Sigmoid colon (tissue), 6 donors: ENCODE measurements at regions not wholly inside any gene's neighbourhood (a gene's known extent, or its start where the extent isn't known, plus 50 kb on each side); places are given as distances from the start of the nearest gene placed in this dataset.

Experiments used
- DNase-seq: peaks from one replicate; pipeline ENCODE4 v3.0.0-alpha.2; 2019
- H3K27ac ChIP-seq, 4 donors: fragments of 200-600 bp; sonication (generic); one replicate each; pipeline ENCODE4 v1.5.1; 2016 to 2019; ENCODE audit warnings: mild to moderate bottlenecking in 1 of 4
- H3K27me3 ChIP-seq, 3 donors: fragments of 200-600 bp; sonication (generic); one replicate each; pipeline ENCODE4 v1.5.1; 2019; ENCODE audit warnings: mild to moderate bottlenecking in 1 of 3
- H3K36me3 ChIP-seq, 4 donors: fragments of 200-600 bp; sonication (generic); one replicate each; pipeline ENCODE4 v1.5.1; 2016 to 2019
- H3K4me1 ChIP-seq, 4 donors: fragments of 200-600 bp; sonication (generic); one replicate each; pipeline ENCODE4 v1.5.1; 2017 to 2019
- H3K4me3 ChIP-seq, 4 donors: fragments of 200-600 bp; sonication (generic); one replicate each; pipeline ENCODE4 v1.5.1; 2017 to 2019; ENCODE audit warnings: mild to moderate bottlenecking in 2 of 4, moderate library complexity in 1 of 4
- H3K9me3 ChIP-seq, 4 donors: fragments of 200-600 bp in 3 of 4; sonication (generic) in 3 of 4; one replicate each; pipeline versions ENCODE4 v1.5.1 to v1.6.1; 2013 to 2019
- EP300 ChIP-seq, 4 donors: sonication (generic); formaldehyde crosslinking; IDR thresholded peaks; one replicate each; pipeline ENCODE4 v1.6.1; 2017; ENCODE audit warnings: antibody characterized with exemption in 4 of 4
- POLR2A ChIP-seq, 2 donors: fragments of 450-650 bp; IDR thresholded peaks; one replicate each; pipeline ENCODE4 v1.6.1; 2016; ENCODE audit warnings: antibody characterized with exemption in 2 of 2, mild to moderate bottlenecking in 2 of 2, moderate library complexity in 2 of 2
- POLR2AphosphoS5 ChIP-seq, 4 donors: sonication (generic); formaldehyde crosslinking; IDR thresholded peaks; one replicate each; pipeline ENCODE4 v1.6.1; 2017; ENCODE audit warnings: antibody characterized with exemption in 4 of 4
- WGBS, 2 donors: extraction: QIAGEN DNeasy Blood & Tissue Kit; methylation state at CpG; one replicate each; pipeline ENCODE4 v1.1.7; 2013; 5-methylcytosine and 5-hydroxymethylcytosine counted together
- intact Hi-C: fragments of 100-400 bp; cut with DNase I; formaldehyde crosslinking; loops from one replicate; pipeline ENCODE4 v1.15.1; 2023
- TF ChIP-seq, protein P1 (sequence below), 4 experiments: fragments of 450-650 bp in 3 of 4; fragments of 200-600 bp in 1 of 4; IDR thresholded peaks; one replicate each; pipeline ENCODE4 v1.5.1; 2016 to 2019; ENCODE audit warnings: antibody characterized with exemption in 4 of 4, mild to moderate bottlenecking in 3 of 4, moderate library complexity in 2 of 4
- donor health status: healthy with polysubstance abuse.
- donor health status: healthy.

DNA sequence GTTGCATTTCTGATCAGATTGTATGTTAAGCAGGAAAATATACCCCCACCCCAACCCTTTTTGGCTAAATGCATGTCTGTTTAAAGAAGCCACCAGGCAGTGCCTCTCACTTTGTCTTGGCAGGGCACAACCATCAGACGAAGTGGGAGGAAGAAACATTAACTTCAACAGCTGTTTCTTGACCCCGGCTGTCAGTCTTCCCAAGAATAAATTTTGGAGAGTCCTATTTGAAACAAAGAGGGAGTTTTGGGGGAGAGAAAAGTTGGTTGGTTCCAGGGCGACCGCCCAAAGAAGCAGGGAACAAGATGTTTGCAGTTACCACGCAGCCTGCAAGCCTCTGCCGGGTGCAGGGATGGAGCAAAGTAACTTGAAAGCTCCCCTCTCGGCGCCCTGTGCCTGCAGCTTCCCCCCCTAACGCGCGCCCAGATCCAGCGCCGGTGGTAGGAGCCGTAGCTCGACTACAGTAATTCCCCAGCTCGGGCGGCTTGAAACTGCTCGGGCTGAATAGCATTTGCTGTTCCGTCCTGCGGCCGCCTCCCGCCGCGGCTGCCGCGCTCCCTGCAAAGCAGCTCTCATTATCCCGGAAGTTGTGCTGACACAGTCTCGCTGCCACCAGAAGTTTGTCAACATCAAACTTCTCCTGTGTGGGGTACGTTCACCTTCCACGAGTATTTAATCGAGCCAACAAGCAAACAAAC, 100.7 kb upstream of the SSBP2 start:
- H3K9me3 ChIP-seq: no peaks in the 10 kb centered on the region
- no peaks in the 10 kb centered on the region for H3K36me3 ChIP-seq
- 0% methylated on average over 31 of the region's 31 CpGs for WGBS, 2 donors
- H3K27ac ChIP-seq: peak overlapping the region; percentile 85 to 90 (median 88)
- peaks cover 0 to 67% (median 43%) of the 10 kb centered on the region in 4 donors for H3K4me1 ChIP-seq
- intact Hi-C loops: loop anchor here (1.0 to 5.0 kb wide), 7 partner anchors 63 to 549 kb away; partner anchors contain the start of genes SSBP2 and ZCCHC9
- TF ChIP-seq, protein P1, sequence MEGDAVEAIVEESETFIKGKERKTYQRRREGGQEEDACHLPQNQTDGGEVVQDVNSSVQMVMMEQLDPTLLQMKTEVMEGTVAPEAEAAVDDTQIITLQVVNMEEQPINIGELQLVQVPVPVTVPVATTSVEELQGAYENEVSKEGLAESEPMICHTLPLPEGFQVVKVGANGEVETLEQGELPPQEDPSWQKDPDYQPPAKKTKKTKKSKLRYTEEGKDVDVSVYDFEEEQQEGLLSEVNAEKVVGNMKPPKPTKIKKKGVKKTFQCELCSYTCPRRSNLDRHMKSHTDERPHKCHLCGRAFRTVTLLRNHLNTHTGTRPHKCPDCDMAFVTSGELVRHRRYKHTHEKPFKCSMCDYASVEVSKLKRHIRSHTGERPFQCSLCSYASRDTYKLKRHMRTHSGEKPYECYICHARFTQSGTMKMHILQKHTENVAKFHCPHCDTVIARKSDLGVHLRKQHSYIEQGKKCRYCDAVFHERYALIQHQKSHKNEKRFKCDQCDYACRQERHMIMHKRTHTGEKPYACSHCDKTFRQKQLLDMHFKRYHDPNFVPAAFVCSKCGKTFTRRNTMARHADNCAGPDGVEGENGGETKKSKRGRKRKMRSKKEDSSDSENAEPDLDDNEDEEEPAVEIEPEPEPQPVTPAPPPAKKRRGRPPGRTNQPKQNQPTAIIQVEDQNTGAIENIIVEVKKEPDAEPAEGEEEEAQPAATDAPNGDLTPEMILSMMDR (IDR thresholded peaks at IDR 0.05): no peak
- TF ChIP-seq EP300 (IDR thresholded peaks at IDR 0.05) (peak; percentile 8 to 82 (median 68)), POLR2AphosphoS5 (IDR thresholded peaks at IDR 0.05) (peak; percentile 81 to 92 (median 87)), POLR2A (IDR thresholded peaks at IDR 0.05) (peak in 1 of 2 donors; percentile 15)
- H3K4me3 ChIP-seq: peak overlapping the region; percentile 50 to 58 (median 53)
- peak; percentile 98 for DNase-seq
- no peaks in the 10 kb centered on the region for H3K27me3 ChIP-seq

DNA sequence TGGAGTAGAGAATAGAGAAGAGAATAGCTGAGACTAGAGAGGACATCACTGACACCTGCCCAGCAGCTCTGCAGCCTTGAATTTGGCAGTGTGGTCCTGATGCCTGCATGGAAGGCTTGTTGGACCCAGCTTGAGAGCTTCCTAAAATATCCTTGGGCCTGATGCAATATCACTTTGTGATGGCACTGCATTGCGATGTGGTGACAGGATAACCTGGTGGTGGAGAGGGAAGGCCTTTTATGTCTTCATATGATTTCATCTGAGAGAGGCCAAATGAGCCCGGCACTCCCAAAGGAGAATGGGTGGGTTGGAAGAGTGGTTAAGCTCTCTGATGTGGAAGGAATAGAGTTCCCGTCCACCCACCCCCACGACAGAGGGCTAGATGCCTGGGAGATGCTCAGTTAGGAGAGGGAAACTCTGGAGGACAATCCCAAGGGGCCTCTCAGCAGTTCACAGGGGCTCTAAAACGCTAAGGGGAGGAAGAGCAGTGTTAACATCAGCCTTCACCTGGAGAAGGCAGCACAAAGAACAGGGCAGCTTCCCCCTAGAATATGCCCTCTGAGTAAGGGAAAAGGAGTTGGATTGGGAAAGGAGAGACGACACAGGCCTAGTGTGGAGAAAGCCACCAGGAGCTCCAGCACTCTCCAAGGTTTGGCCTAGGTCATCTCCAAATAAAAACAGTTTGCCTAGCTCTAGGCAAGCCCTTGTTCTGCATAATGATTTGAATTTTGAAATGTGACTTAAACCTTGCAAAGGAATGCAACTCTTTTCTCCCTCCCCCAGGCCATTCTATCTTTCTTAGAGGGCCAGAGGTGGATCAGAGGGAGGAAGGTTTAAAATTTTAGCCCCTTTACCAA, 99.8 kb upstream of the SSBP2 start:
- Histone ChIP-seq H3K4me1 (peaks cover 0 to 65% (median 40%) of the 10 kb centered on the region in 4 donors), H3K27me3 (no peaks in the 10 kb centered on the region), H3K9me3 (no peaks in the 10 kb centered on the region), H3K4me3 (peak overlapping the region; percentile 50 to 58 (median 53)), H3K27ac (peak overlapping the region; percentile 85 to 90 (median 88)), H3K36me3 (no peaks in the 10 kb centered on the region)
- 60 to 80% methylated on average over 6 of the region's 6 CpGs for WGBS, 2 donors
- DNase-seq: no peak
- no peak for TF ChIP-seq EP300 (IDR thresholded peaks at IDR 0.05)
- no peak for TF ChIP-seq POLR2AphosphoS5 (IDR thresholded peaks at IDR 0.05)
- TF ChIP-seq, protein P1 (IDR thresholded peaks at IDR 0.05): no peak
- TF ChIP-seq POLR2A (IDR thresholded peaks at IDR 0.05): no peak
- intact Hi-C loops: loop anchor here (1.0 to 5.0 kb wide), 5 partner anchors 62 to 548 kb away; partner anchors contain the start of genes SSBP2 and ZCCHC9

DNA sequence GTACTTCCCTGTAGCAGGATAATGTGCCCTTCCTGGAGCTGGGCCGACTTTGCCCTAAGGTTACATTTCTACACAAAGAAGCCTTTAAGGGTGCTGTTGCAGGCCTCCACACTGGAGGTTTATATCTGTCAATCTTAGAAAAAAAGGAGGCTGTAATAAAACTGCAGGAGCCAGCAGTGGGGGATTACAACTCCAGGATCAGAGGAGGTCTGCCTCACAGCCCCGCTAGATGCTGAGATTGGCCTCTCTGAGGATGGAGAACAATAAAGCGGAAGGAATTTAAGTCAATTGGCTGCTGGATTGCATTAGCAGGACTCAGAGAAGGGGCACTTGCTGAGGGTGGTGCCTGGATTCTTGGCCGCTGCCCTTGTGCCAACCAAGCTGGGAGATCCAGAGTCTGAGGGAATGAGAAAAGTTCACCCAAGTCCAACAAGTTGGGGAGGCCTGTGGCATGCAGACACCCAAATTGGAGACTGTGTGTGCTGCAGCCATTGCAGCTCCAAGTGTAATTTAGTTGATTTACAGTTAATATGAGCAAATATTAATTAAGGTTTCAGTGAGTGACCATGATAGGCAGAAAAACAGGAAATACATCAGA, 99.0 kb upstream of the SSBP2 start:
- TF ChIP-seq POLR2AphosphoS5 (IDR thresholded peaks at IDR 0.05): no peak
- peaks cover 0 to 63% (median 39%) of the 10 kb centered on the region in 4 donors for H3K4me1 ChIP-seq
- WGBS, 2 donors: 77 to 85% methylated on average over 4 of the region's 4 CpGs

DNA sequence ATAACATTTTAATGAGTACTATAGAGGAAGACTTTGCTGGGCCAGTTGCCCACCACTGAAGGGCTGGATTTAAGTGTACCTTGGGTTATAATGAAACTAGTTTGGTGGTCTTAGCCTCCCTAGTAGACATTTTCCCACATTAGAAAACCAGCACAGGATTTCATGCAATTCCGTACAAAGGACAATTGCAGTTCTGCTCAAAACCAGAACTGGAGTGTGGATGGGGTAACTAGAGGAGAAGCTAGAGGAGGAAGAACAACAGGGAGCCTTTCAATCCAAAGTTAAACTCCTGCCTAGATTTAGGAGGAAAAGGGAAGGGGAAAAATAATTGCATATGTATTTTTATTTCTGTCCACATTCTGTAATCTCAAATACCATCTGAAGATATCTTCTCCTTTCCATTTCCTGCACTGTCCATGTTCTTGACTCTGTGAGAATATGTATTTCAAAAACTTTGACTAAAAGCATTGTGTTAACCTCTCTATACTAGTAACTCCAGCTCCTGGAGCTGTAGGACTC, 97.5 kb upstream of the SSBP2 start:
- Histone ChIP-seq H3K4me3 (no peak overlapping the region), H3K27me3 (no peaks in the 10 kb centered on the region), H3K4me1 (peaks cover 0 to 54% (median 36%) of the 10 kb centered on the region in 4 donors), H3K27ac (peak overlapping the region in 1 of 4 donors; percentile 88), H3K36me3 (no peaks in the 10 kb centered on the region), H3K9me3 (no peaks in the 10 kb centered on the region)
- WGBS, 2 donors: 8 to 45% methylated on average over 1 of the region's 1 CpG
- DNase-seq: no peak
- TF ChIP-seq POLR2AphosphoS5 (IDR thresholded peaks at IDR 0.05): no peak
- intact Hi-C loops: no loop called here

More for the DNA sequence above, 99.0 kb upstream of the SSBP2 start:
- DNase-seq: no peak
- H3K4me3 ChIP-seq: no peak overlapping the region
- H3K9me3 ChIP-seq: no peaks in the 10 kb centered on the region
- intact Hi-C loops: loop anchor here (2.0 to 5.0 kb wide), 3 partner anchors 343 to 548 kb away; partner anchors contain the start of gene ZCCHC9
- no peaks in the 10 kb centered on the region for H3K27me3 ChIP-seq
- H3K36me3 ChIP-seq: no peaks in the 10 kb centered on the region
- H3K27ac ChIP-seq: peak overlapping the region; percentile 85 to 90 (median 88)

DNA sequence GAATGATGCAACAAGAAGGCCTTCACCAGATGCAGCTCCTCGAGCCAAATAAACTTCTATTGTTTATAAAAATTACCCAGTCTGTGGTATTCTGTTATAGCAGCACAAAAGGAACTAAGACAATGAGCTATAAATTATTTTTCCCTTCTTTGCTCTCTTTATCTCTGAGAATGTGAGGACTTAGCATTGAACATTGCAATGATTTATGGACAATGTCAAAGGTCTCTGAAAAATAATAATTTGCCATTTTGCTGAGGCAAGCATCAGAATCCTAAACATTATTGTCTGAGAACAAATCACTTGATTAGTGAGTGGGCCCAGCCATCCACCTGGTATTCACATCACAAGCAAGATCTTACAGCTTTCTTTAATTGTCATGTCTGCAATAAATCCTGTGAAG, 95.4 kb upstream of the SSBP2 start:
- WGBS, 2 donors: 79 to 80% methylated on average over 1 of the region's 1 CpG
- Histone ChIP-seq H3K36me3 (no peaks in the 10 kb centered on the region), H3K4me3 (no peak overlapping the region), H3K4me1 (peaks cover 0 to 50% (median 27%) of the 10 kb centered on the region in 4 donors), H3K27me3 (no peaks in the 10 kb centered on the region), H3K9me3 (no peaks in the 10 kb centered on the region), H3K27ac (no peak overlapping the region)
- TF ChIP-seq, protein P1 (IDR thresholded peaks at IDR 0.05): no peak
- no peak for TF ChIP-seq EP300 (IDR thresholded peaks at IDR 0.05)
- no peak for TF ChIP-seq POLR2AphosphoS5 (IDR thresholded peaks at IDR 0.05)
- no peak for TF ChIP-seq POLR2A (IDR thresholded peaks at IDR 0.05)
- no peak for DNase-seq
- intact Hi-C loops: no loop called here
